Endodermal cell (in vitro differentiated cells): ENCODE measurements at regions not wholly inside any gene's neighbourhood (a gene's known extent, or its start where the extent isn't known, plus 50 kb on each side); places are given as distances from the start of the nearest gene placed in this dataset.

Experiments
- DNase-seq: peaks from one replicate; pipeline ENCODE4 v3.0.0-alpha.2; 2017
- H3K27ac ChIP-seq: 2 replicates; pipeline ENCODE4 v1.5.1; 2013; ENCODE audit warnings: mild to moderate bottlenecking, low read depth, low read length, moderate library complexity
- H3K27me3 ChIP-seq: 2 replicates; pipeline ENCODE4 v1.6.1; 2013; ENCODE audit warnings: mild to moderate bottlenecking, low read length, moderate library complexity; ENCODE audit not compliant: insufficient read depth, control insufficient read depth, poor library complexity, severe bottlenecking
- H3K36me3 ChIP-seq: 2 replicates; pipeline ENCODE4 v1.7.0; 2013; ENCODE audit warnings: mild to moderate bottlenecking, low read length, moderate library complexity; ENCODE audit not compliant: control insufficient read depth, insufficient read depth
- H3K4me1 ChIP-seq: one replicate; pipeline ENCODE4 v1.7.0; 2013; ENCODE audit warnings: low read length; ENCODE audit not compliant: control insufficient read depth, insufficient read depth
- H3K4me3 ChIP-seq: 2 replicates; pipeline ENCODE4 v1.5.1; 2013; ENCODE audit warnings: mild to moderate bottlenecking, low read length, moderate library complexity
- H3K9ac ChIP-seq: 2 replicates; pipeline ENCODE4 v1.6.1; 2013; ENCODE audit warnings: mild to moderate bottlenecking, low read length, moderate library complexity; ENCODE audit not compliant: poor library complexity, severe bottlenecking; ENCODE audit errors: extremely low read depth
- H3K9me3 ChIP-seq: 2 replicates; pipeline ENCODE4 v1.6.1; 2013; ENCODE audit warnings: mild to moderate bottlenecking, low read length, moderate library complexity; ENCODE audit not compliant: control insufficient read depth
- H3K27ac Mint-ChIP-seq: 2 replicates; pipeline ENCODE4 v1.8.0; 2020; ENCODE audit warnings: mixed read lengths
- H3K27me3 Mint-ChIP-seq: 2 replicates; pipeline ENCODE4 v1.8.0; 2021; ENCODE audit warnings: mild to moderate bottlenecking, mixed read lengths; ENCODE audit not compliant: insufficient read depth
- H3K36me3 Mint-ChIP-seq: 2 replicates; pipeline ENCODE4 v1.8.0; 2020; ENCODE audit warnings: low read depth, mixed read lengths
- H3K4me1 Mint-ChIP-seq: 2 replicates; pipeline ENCODE4 v1.8.0; 2020; ENCODE audit warnings: mixed read lengths
- H3K4me3 Mint-ChIP-seq: 2 replicates; pipeline ENCODE4 v1.8.0; 2020; ENCODE audit warnings: mild to moderate bottlenecking, moderate library complexity, mixed read lengths
- H3K9me3 Mint-ChIP-seq: 2 replicates; pipeline ENCODE4 v1.8.0; 2020; ENCODE audit warnings: mild to moderate bottlenecking, mixed read lengths
- WGBS, 2 experiments: methylation state at CpG; one replicate each; pipeline versions ENCODE4 v1.1.5 to v1.1.7; 2013; ENCODE audit warnings: missing lambda C conversion rate in 2 of 2, mixed read lengths in 1 of 2; ENCODE audit not compliant: insufficient coverage in 1 of 2, insufficient read length in 1 of 2; 5-methylcytosine and 5-hydroxymethylcytosine counted together
- TF ChIP-seq, protein P1 (sequence below): fragments of 200-600 bp; sonication (generic); conservative IDR thresholded peaks from 2 replicates; pipeline ENCODE4 v1.5.0; 2021; ENCODE audit warnings: antibody characterized with exemption, mild to moderate bottlenecking

DNA sequence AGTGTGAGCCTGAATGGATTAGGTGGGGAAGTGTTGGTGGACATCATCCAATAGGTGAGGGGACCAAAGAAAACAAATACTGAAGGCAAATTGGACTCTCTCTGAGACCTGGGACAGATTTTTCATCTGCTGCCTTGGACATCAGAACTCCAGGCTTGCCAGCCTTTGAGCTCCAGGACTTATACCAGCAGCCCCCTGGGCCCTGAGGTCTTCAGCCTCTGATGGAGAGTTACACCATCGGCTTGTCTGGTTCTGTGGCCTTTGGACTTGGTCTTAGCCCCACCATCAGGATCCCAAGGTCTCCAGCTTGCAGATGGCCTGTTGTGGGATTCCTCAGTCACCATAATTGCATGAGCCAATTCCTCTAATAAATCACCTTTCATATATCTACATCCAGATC is 80.8 kb upstream of the SLC8A3 start:
- Mint-ChIP-seq H3K4me1 (peaks cover 4% of the 10 kb centered on the region), H3K36me3 (no peaks in the 10 kb centered on the region), H3K4me3 (no peak overlapping the region), H3K9me3 (no peaks in the 10 kb centered on the region), H3K27me3 (no peaks in the 10 kb centered on the region), H3K27ac (no peak overlapping the region)
- 96 to 100% methylated on average over 1 of the region's 1 CpG for WGBS, 2 experiments
- no peaks in the 10 kb centered on the region for H3K9me3 ChIP-seq
- no peak overlapping the region for H3K4me3 ChIP-seq
- H3K36me3 ChIP-seq: no peaks in the 10 kb centered on the region
- no peak overlapping the region for H3K27ac ChIP-seq
- no peak overlapping the region for H3K9ac ChIP-seq
- TF ChIP-seq, protein P1, sequence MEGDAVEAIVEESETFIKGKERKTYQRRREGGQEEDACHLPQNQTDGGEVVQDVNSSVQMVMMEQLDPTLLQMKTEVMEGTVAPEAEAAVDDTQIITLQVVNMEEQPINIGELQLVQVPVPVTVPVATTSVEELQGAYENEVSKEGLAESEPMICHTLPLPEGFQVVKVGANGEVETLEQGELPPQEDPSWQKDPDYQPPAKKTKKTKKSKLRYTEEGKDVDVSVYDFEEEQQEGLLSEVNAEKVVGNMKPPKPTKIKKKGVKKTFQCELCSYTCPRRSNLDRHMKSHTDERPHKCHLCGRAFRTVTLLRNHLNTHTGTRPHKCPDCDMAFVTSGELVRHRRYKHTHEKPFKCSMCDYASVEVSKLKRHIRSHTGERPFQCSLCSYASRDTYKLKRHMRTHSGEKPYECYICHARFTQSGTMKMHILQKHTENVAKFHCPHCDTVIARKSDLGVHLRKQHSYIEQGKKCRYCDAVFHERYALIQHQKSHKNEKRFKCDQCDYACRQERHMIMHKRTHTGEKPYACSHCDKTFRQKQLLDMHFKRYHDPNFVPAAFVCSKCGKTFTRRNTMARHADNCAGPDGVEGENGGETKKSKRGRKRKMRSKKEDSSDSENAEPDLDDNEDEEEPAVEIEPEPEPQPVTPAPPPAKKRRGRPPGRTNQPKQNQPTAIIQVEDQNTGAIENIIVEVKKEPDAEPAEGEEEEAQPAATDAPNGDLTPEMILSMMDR: no peak
- H3K4me1 ChIP-seq: no peaks in the 10 kb centered on the region
- no peak for DNase-seq
- H3K27me3 ChIP-seq: no peaks in the 10 kb centered on the region

DNA sequence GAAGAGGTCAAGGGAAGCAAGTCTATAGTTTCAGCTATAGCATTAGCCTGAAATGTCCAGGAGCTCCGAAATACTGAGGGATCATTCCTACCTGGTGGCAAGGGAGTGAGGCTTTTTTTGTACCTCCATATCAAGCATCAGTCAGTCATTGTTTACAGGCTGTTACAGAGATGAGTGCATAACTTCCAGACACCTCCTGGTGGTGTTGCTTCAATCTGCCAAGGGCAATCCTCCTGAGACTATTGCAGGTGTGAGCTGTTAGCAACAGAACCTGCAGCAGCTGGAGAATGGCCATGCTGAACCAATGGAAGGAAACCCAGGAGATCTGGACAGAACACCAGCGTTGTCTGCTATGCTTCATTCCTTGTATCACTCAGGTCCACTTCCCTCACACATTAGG is 80.0 kb upstream of the SLC8A3 start:
- DNase-seq: peak; percentile 52
- Histone ChIP-seq H3K4me1 (no peaks in the 10 kb centered on the region), H3K9me3 (no peaks in the 10 kb centered on the region), H3K4me3 (no peak overlapping the region), H3K36me3 (no peaks in the 10 kb centered on the region), H3K27ac (no peak overlapping the region), H3K27me3 (no peaks in the 10 kb centered on the region), H3K9ac (no peak overlapping the region)
- no peaks in the 10 kb centered on the region for H3K36me3 Mint-ChIP-seq
- TF ChIP-seq, protein P1: peak; percentile 54
- 86 to 100% methylated on average over 1 to 2 of the region's 2 CpGs for WGBS, 2 experiments
- H3K4me3 Mint-ChIP-seq: no peak overlapping the region
- peaks cover 4% of the 10 kb centered on the region for H3K4me1 Mint-ChIP-seq
- no peak overlapping the region for H3K27ac Mint-ChIP-seq
- no peaks in the 10 kb centered on the region for H3K9me3 Mint-ChIP-seq
- H3K27me3 Mint-ChIP-seq: no peaks in the 10 kb centered on the region

DNA sequence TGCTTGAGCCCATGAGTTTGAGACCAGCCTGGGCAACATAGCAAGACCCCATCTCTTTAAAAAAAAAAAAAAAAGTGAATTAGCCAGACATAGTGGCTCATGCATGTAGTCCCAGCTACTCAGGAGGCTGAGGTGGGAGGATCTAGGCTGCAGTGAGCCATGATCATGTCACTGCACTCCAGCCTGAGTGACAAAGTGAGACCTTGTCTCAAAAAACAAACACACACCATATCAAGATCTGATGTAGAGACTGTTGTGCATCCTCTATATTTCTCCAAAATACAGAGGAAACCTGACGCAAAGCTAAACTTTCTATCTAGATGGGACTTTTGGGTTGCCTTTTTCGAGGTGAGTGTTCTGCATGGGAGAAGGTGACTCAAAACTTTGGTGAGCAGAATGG is 77.4 kb upstream of the SLC8A3 start:
- Mint-ChIP-seq H3K27me3 (no peaks in the 10 kb centered on the region), H3K4me1 (peaks cover 4% of the 10 kb centered on the region), H3K27ac (no peak overlapping the region), H3K9me3 (no peaks in the 10 kb centered on the region), H3K36me3 (no peaks in the 10 kb centered on the region), H3K4me3 (no peak overlapping the region)
- Histone ChIP-seq H3K27me3 (no peaks in the 10 kb centered on the region), H3K9me3 (no peaks in the 10 kb centered on the region), H3K4me1 (no peaks in the 10 kb centered on the region), H3K4me3 (no peak overlapping the region), H3K27ac (no peak overlapping the region), H3K36me3 (no peaks in the 10 kb centered on the region), H3K9ac (no peak overlapping the region)
- 90% methylated on average over 2 of the region's 2 CpGs; no CpG with 5 or more reads in 1 of the 2 experiments for WGBS, 2 experiments
- no peak for DNase-seq
- TF ChIP-seq, protein P1: no peak
